Uterus (tissue), 3 donors: ENCODE measurements at regions not wholly inside any gene's neighbourhood (a gene's known extent, or its start where the extent isn't known, plus 50 kb on each side); places are given as distances from the start of the nearest gene placed in this dataset.

Experiments
- DNase-seq, 2 donors: peaks; one replicate each; pipeline ENCODE4 v3.0.0-alpha.2; 2019 to 2020
- H3K27ac ChIP-seq, 2 donors: fragments of 200-600 bp; sonication (generic); 1 replicate in 1 of 2; 2 replicates in 1 of 2; pipeline ENCODE4 v1.5.1; 2016 to 2018
- H3K27me3 ChIP-seq, 2 donors: fragments of 200-600 bp; sonication (generic); one replicate each; pipeline ENCODE4 v1.5.1; 2018 to 2019; ENCODE audit warnings: control low read depth in 1 of 2
- H3K36me3 ChIP-seq, 2 donors: fragments of 200-600 bp; sonication (generic); one replicate each; pipeline ENCODE4 v1.5.1; 2019; ENCODE audit warnings: control low read depth in 1 of 2
- H3K4me1 ChIP-seq, 2 donors: fragments of 200-600 bp; sonication (generic); one replicate each; pipeline ENCODE4 v1.5.1; 2018 to 2019; ENCODE audit warnings: control low read depth in 1 of 2
- H3K4me3 ChIP-seq, 2 donors: fragments of 200-600 bp; sonication (generic); 1 replicate in 1 of 2; 2 replicates in 1 of 2; pipeline ENCODE4 v1.5.1; 2018 to 2019; ENCODE audit warnings: mild to moderate bottlenecking in 1 of 2
- H3K9me3 ChIP-seq, 2 donors: fragments of 200-600 bp; sonication (generic); one replicate each; pipeline ENCODE4 v1.5.1; 2019; ENCODE audit warnings: control low read depth in 1 of 2
- CTCF ChIP-seq, 4 experiments: fragments of 200-600 bp in 2 of 4; fragments of 450-650 bp in 2 of 4; sonication (generic) in 2 of 4; IDR thresholded peaks; one replicate each; pipeline ENCODE4 v1.5.1; 2016 to 2019; ENCODE audit warnings: antibody characterized with exemption in 4 of 4, mild to moderate bottlenecking in 2 of 4, moderate library complexity in 1 of 4
- POLR2A ChIP-seq, 2 donors: fragments of 450-650 bp; IDR thresholded peaks; one replicate each; pipeline ENCODE4 v1.6.1; 2016; ENCODE audit warnings: antibody characterized with exemption in 2 of 2, mild to moderate bottlenecking in 1 of 2, moderate library complexity in 1 of 2
- intact Hi-C: fragments of 100-400 bp; cut with DNase I; formaldehyde crosslinking; loops from one replicate; pipeline ENCODE4 v1.15.1; 2023; ENCODE audit warnings: low total_unique reads
- donor health status: DM: yes; HTN: yes; CAD: no.

- intact Hi-C loops: no loop called here
- H3K36me3 ChIP-seq: no peaks in the 10 kb centered on the region
- H3K9me3 ChIP-seq: no peaks in the 10 kb centered on the region
- H3K27ac ChIP-seq: no peak overlapping the region
- no peak for DNase-seq
- H3K27me3 ChIP-seq: no peaks in the 10 kb centered on the region
- TF ChIP-seq CTCF (IDR thresholded peaks at IDR 0.05) (no peak), POLR2A (IDR thresholded peaks at IDR 0.05) (no peak)
- no peak overlapping the region for H3K4me3 ChIP-seq
- no peaks in the 10 kb centered on the region for H3K4me1 ChIP-seq
Measured at GRCh38 chr2:240319221-240319854, 116.1 kb upstream of the GPC1 start.

DNA sequence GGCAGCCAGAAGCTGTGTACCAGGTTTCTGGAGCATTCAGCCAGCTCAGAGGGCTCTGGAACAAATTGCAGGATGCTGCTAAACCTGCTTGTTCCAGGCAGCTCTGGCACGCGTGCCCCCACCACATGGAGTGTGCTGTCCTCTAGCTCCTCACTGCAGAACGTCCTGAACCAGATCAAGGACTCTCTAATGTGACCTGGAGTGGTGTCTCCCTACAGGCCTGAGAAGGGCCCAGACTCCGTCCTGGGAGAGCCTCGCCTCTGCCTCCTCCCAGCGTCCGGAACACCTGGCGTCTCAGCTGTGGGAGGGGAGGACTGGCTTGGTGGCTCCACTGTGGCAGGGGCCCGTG, 115.6 kb upstream of the GPC1 start:
- TF ChIP-seq POLR2A (IDR thresholded peaks at IDR 0.05) (no peak), CTCF (IDR thresholded peaks at IDR 0.05) (no peak)
- DNase-seq: no peak
- intact Hi-C loops: no loop called here

GRCh38 chr2:240320204-240320993, 115.1 kb upstream of the GPC1 start:
- Histone ChIP-seq H3K4me1 (no peaks in the 10 kb centered on the region), H3K27me3 (no peaks in the 10 kb centered on the region), H3K27ac (no peak overlapping the region), H3K4me3 (no peak overlapping the region), H3K9me3 (no peaks in the 10 kb centered on the region), H3K36me3 (no peaks in the 10 kb centered on the region)
- intact Hi-C loops: no loop called here
- TF ChIP-seq CTCF (IDR thresholded peaks at IDR 0.05) (no peak), POLR2A (IDR thresholded peaks at IDR 0.05) (no peak)
- DNase-seq: no peak

More for the DNA sequence above, 115.6 kb upstream of the GPC1 start:
- no peaks in the 10 kb centered on the region for H3K9me3 ChIP-seq
- H3K4me1 ChIP-seq: no peaks in the 10 kb centered on the region
- no peak overlapping the region for H3K4me3 ChIP-seq
- H3K36me3 ChIP-seq: no peaks in the 10 kb centered on the region
- H3K27me3 ChIP-seq: no peaks in the 10 kb centered on the region
- H3K27ac ChIP-seq: no peak overlapping the region

GRCh38 chr2:240322231-240322955, 113.1 kb upstream of the GPC1 start:
- intact Hi-C loops: no loop called here
- TF ChIP-seq POLR2A (IDR thresholded peaks at IDR 0.05) (no peak), CTCF (IDR thresholded peaks at IDR 0.05) (no peak)
- H3K4me3 ChIP-seq: no peak overlapping the region
- H3K27ac ChIP-seq: no peak overlapping the region
- no peak for DNase-seq
- H3K36me3 ChIP-seq: no peaks in the 10 kb centered on the region
- H3K27me3 ChIP-seq: no peaks in the 10 kb centered on the region
- no peaks in the 10 kb centered on the region for H3K9me3 ChIP-seq
- no peaks in the 10 kb centered on the region for H3K4me1 ChIP-seq

GRCh38 chr2:240322991-240323390, 112.5 kb upstream of the GPC1 start:
- intact Hi-C loops: no loop called here
- TF ChIP-seq CTCF (IDR thresholded peaks at IDR 0.05): no peak
- TF ChIP-seq POLR2A (IDR thresholded peaks at IDR 0.05): no peak
- Histone ChIP-seq H3K27ac (no peak overlapping the region), H3K4me1 (no peaks in the 10 kb centered on the region), H3K4me3 (no peak overlapping the region), H3K27me3 (no peaks in the 10 kb centered on the region), H3K36me3 (no peaks in the 10 kb centered on the region), H3K9me3 (no peaks in the 10 kb centered on the region)
- DNase-seq: no peak
